A549 (cell line): ENCODE measurements at regions not wholly inside any gene's neighbourhood (a gene's known extent, or its start where the extent isn't known, plus 50 kb on each side); places are given as distances from the start of the nearest gene placed in this dataset.
A peak's percentile ranks its signal among the peaks of the same experiment; 100 is the strongest.

Experiments used
- ATAC-seq, 2 experiments: fragments of 200-7000 bp in 1 of 2; fragments of >200 bp in 1 of 2; cut with Nextera tagmentation in 1 of 2; cut with Tn5 transposase in 1 of 2; 3 replicates each; pipeline versions ENCODE4 v1.8.0 to v1.9.1; 2018 to 2020; ENCODE audit warnings: mild to moderate bottlenecking in 1 of 2, moderate library complexity in 1 of 2
- CTCF ChIA-PET: fragments of 300-600 bp; sonication (Branson Sonifier 250); formaldehyde crosslinking; extraction: SDS; loops from one replicate; lab custom pipeline; 2021; ENCODE audit warnings: antibody characterized with exemption, inconsistent platforms; lab: Yijun Ruan, JAX
- POLR2A ChIA-PET: fragments of 350-600 bp; formaldehyde crosslinking; extraction: SDS; loops from one replicate; lab custom pipeline; 2021; ENCODE audit warnings: antibody characterized with exemption, inconsistent platforms; lab: Yijun Ruan, JAX
- DNase-seq, 2 experiments: peaks; one replicate each; pipeline versions ENCODE4 v3.0.0 to v3.0.0-alpha.2; 2011 to 2016; ENCODE audit warnings: low read depth in 1 of 2, low spot score in 1 of 2
- FAIRE-seq: peaks from 2 replicates; lab custom pipeline; 2011; peaks lifted over from hg19 to GRCh38; lab: Jason Lieb, UNC
- H3K27ac ChIP-seq, 2 experiments: fragments of >200 bp; sonication (Bioruptor Twin); formaldehyde crosslinking; 3 replicates each; pipeline ENCODE4 v1.5.1; 2016 to 2017
- H3K4me1 ChIP-seq: fragments of >200 bp; sonication (Bioruptor Twin); formaldehyde crosslinking; 3 replicates; pipeline ENCODE4 v1.6.1; 2016
- H3K4me2 ChIP-seq: fragments of >200 bp; sonication (Bioruptor Twin); formaldehyde crosslinking; 3 replicates; pipeline ENCODE4 v1.6.1; 2016
- H3K4me3 ChIP-seq: fragments of >200 bp; sonication (Bioruptor Twin); formaldehyde crosslinking; 3 replicates; pipeline ENCODE4 v1.5.1; 2016
- H3K9me3 ChIP-seq: fragments of >200 bp; sonication (Bioruptor Twin); formaldehyde crosslinking; 3 replicates; pipeline ENCODE4 v1.6.1; 2016
- CBX8 ChIP-seq: fragments of 200-600 bp; sonication (generic); IDR thresholded peaks from 2 replicates; pipeline ENCODE4 v1.6.1; 2016
- CEBPB ChIP-seq, 2 experiments: fragments of >200 bp in 1 of 2; sonication (Bioruptor Twin) in 1 of 2; formaldehyde crosslinking in 1 of 2; IDR thresholded peaks; 2 replicates each; pipeline ENCODE4 v1.6.1; 2012 to 2016
- CHD4 ChIP-seq: fragments of 200-600 bp; sonication (generic); IDR thresholded peaks from 2 replicates; pipeline ENCODE4 v1.6.1; 2016; ENCODE audit warnings: antibody characterized with exemption, mild to moderate bottlenecking, borderline replicate concordance
- EHMT2 ChIP-seq: fragments of 200-600 bp; sonication (generic); IDR thresholded peaks from 2 replicates; pipeline ENCODE4 v1.6.1; 2016; ENCODE audit warnings: antibody characterized with exemption, low read depth, mild to moderate bottlenecking, moderate library complexity
- EP300 ChIP-seq, 2 experiments: fragments of >200 bp; sonication (Bioruptor Twin); formaldehyde crosslinking; IDR thresholded peaks; 2 replicates in 1 of 2; 3 replicates in 1 of 2; pipeline ENCODE4 v1.6.1; 2016 to 2017
- FOSB ChIP-seq: fragments of 250-450 bp; sonication (Bioruptor Pico); IDR thresholded peaks from 2 replicates; pipeline ENCODE4 v1.5.0; 2020; ENCODE audit warnings: mild to moderate bottlenecking, moderate library complexity
- FOSL2 ChIP-seq, 2 experiments: fragments of 450-650 bp in 1 of 2; fragments of >200 bp in 1 of 2; sonication (Bioruptor Twin) in 1 of 2; formaldehyde crosslinking; IDR thresholded peaks; 2 replicates each; pipeline versions ENCODE4 v1.5.0 to v1.6.1; 2016 to 2020; ENCODE audit warnings: mild to moderate bottlenecking in 1 of 2, moderate library complexity in 1 of 2
- FOXS1 ChIP-seq: fragments of 250-450 bp; sonication (Bioruptor Pico); IDR thresholded peaks from 2 replicates; pipeline ENCODE4 v1.5.0; 2020; ENCODE audit warnings: mild to moderate bottlenecking, moderate library complexity
- HOXB5 ChIP-seq: fragments of 250-450 bp; sonication (Bioruptor Pico); IDR thresholded peaks from 2 replicates; pipeline ENCODE4 v1.5.0; 2020; ENCODE audit warnings: mild to moderate bottlenecking, moderate library complexity
- JUNB ChIP-seq: fragments of >200 bp; sonication (Bioruptor Twin); formaldehyde crosslinking; IDR thresholded peaks from 2 replicates; pipeline ENCODE4 v1.6.1; 2016
- MAFK ChIP-seq: fragments of 450-650 bp; IDR thresholded peaks from 2 replicates; pipeline ENCODE4 v1.6.1; 2014; ENCODE audit not compliant: partially characterized antibody
- MYC ChIP-seq: IDR thresholded peaks from 2 replicates; pipeline ENCODE4 v1.6.1; 2012; ENCODE audit warnings: mild to moderate bottlenecking, inconsistent platforms, low read length, improper control_type of control experiment, borderline replicate concordance
- PHF8 ChIP-seq: fragments of 200-600 bp; sonication (generic); IDR thresholded peaks from 2 replicates; pipeline ENCODE4 v1.6.1; 2016; ENCODE audit warnings: low read depth, mild to moderate bottlenecking, antibody characterized with exemption, moderate library complexity, borderline replicate concordance
- POLR2A ChIP-seq: IDR thresholded peaks from 2 replicates; pipeline ENCODE4 v1.6.1; 2012; ENCODE audit warnings: mild to moderate bottlenecking, low read length
- RFX5 ChIP-seq: fragments of 450-650 bp; IDR thresholded peaks from 2 replicates; pipeline ENCODE4 v1.7.1; 2014; ENCODE audit warnings: antibody characterized with exemption, mild to moderate bottlenecking, moderate library complexity
- RNF2 ChIP-seq: fragments of 200-600 bp; sonication (generic); IDR thresholded peaks from 2 replicates; pipeline ENCODE4 v1.6.1; 2016; ENCODE audit warnings: low read depth, mild to moderate bottlenecking, antibody characterized with exemption, moderate library complexity, borderline replicate concordance
- TFCP2L1 ChIP-seq: fragments of 250-450 bp; sonication (Bioruptor Pico); IDR thresholded peaks from 2 replicates; pipeline ENCODE4 v1.5.0; 2021; ENCODE audit warnings: mild to moderate bottlenecking
- ZNF302 ChIP-seq: fragments of 250-450 bp; sonication (Bioruptor Pico); IDR thresholded peaks from 2 replicates; pipeline ENCODE4 v1.9.0; 2021; ENCODE audit warnings: inconsistent platforms, mild to moderate bottlenecking, moderate library complexity
- ZSCAN20 ChIP-seq: fragments of 250-450 bp; sonication (Bioruptor Pico); IDR thresholded peaks from 2 replicates; pipeline ENCODE4 v1.8.0; 2022; ENCODE audit warnings: mild to moderate bottlenecking, moderate library complexity
- WGBS: methylation state at CpG from one replicate; pipeline ENCODE4 v1.1.6; 2017; ENCODE audit errors: missing lambda C conversion rate; 5-methylcytosine and 5-hydroxymethylcytosine counted together
- TF ChIP-seq, protein P1 (sequence below): fragments of >200 bp; sonication (Bioruptor Twin); formaldehyde crosslinking; IDR thresholded peaks from 3 replicates; pipeline ENCODE4 v1.5.1; 2016

DNA sequence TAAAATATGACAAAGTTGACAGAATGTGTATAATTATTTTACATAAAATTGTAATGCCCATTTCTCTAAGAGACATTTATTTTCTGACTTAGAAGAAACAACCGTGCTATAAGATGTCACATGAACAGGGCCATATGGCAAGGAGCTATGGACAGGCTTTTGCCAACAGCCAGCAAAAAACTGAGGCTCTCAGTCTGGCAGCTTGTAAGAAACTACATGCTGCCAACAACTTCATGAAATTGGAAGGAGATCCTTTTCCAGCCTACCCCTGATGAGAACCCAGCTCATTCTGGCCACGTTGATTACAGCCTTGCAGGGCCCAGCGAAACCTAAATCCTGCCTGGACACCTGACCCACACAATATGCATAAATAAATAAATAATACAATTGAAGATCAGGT, 250.3 kb upstream of the ARSJ start (continued):
- no peak for TF ChIP-seq MYC
- TF ChIP-seq ZNF302 = no peak
- TF ChIP-seq EHMT2 = no peak
- TF ChIP-seq ZSCAN20 (CRISPR knock-in tag) = no peak
- TF ChIP-seq CHD4 = no peak
- TF ChIP-seq RNF2 = no peak
- TF ChIP-seq EP300 (IDR thresholded peaks at IDR 0.05) = no peak
- TF ChIP-seq HOXB5 (CRISPR knock-in tag) = no peak

DNA sequence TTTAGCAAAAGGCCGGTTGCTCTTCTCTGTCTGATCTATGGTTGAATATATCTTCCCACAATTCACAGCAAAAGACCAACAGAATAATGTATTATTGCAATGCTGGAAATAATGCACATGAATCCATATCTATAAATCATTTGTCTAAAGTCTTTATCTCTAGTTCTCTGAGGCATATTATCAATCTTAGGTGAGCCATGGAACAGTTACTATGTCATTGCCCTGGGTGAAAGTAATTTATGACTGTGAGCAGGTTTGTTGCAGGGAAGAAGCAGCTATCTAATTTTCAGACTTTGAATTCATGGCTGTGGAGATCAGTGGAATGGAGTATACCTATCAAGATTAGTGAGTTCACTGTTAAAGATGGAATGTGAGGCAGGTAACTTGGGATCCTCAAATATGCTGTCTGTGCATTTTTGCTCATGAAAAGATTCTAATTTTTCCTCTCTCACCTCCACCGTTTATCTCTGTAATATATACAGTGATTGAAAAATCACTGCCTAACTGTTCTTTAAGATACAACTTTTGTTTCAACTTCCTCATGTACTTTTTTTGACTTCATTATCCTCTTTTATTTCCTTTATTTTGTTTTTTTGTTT, 256.8 kb upstream of the ARSJ start:
- no peak for DNase-seq
- WGBS = 75% methylated on average over 2 of the region's 2 CpGs
- Histone ChIP-seq H3K4me3 (no peak overlapping the region), H3K4me2 (no peak overlapping the region), H3K9me3 (no peaks in the 10 kb centered on the region), H3K27ac (no peak overlapping the region), H3K4me1 (no peaks in the 10 kb centered on the region)
- ChIA-PET POLR2A (no interaction called here), CTCF (no interaction called here)
- FAIRE-seq = no peak
- no peak for ATAC-seq
- TF ChIP-seq POLR2A (no peak), MAFK (peak; percentile 55)
- TF ChIP-seq, all 56 proteins: peak for 1

DNA sequence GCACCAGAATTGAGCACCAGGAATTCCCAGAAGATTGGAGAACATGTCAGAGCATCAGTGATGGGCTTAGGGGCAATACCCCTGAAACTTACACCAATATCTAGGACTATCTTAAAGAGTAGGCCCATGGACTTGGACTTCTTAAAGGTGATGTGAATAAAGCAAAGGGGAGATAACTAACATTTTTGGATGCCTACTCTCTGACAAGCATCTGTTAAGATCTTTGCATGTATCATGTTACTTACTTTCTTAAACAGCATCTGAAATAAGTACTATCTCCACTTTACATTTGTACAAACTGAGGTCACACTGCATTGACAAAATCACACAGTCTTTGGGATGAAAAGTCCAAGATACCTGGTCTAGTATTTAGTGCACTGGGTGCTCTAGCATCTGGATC, 258.6 kb upstream of the ARSJ start:
- H3K4me3 ChIP-seq = no peak overlapping the region
- FAIRE-seq (no peak), DNase-seq (no peak), ATAC-seq (no peak)
- TF ChIP-seq JUNB = no peak
- H3K4me1 ChIP-seq = no peaks in the 10 kb centered on the region
- CTCF ChIA-PET = no interaction called here
- H3K9me3 ChIP-seq = no peaks in the 10 kb centered on the region
- no peak overlapping the region for H3K4me2 ChIP-seq
- POLR2A ChIA-PET = no interaction called here
- no peak overlapping the region for H3K27ac ChIP-seq

DNA sequence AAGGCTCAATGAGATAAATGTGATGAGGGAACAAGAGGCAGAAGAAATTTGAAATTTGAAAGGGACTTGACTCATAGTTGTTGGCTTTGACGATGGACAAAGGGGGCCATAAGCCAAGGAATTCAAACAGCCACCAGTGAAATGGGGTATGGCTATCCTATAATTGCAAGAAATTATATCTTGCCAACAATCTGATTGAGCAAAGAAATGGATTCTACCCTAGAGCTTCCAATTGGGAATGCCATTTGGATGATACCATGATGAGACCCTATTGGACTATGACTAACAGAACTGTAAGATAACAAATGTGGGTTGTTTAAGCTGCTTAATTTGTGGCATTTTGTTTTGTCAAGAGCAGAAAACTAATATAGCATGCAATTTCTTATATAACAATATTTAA, 270.1 kb upstream of the ARSJ start:
- H3K4me3 ChIP-seq = no peak overlapping the region
- CTCF ChIA-PET = no interaction called here
- FAIRE-seq (no peak), DNase-seq (no peak), ATAC-seq (no peak)
- POLR2A ChIA-PET = no interaction called here
- no peak overlapping the region for H3K27ac ChIP-seq
- H3K9me3 ChIP-seq = no peaks in the 10 kb centered on the region
- no peaks in the 10 kb centered on the region for H3K4me1 ChIP-seq
- H3K4me2 ChIP-seq = no peak overlapping the region
- TF ChIP-seq CEBPB (IDR thresholded peaks at IDR 0.05) (no peak), PHF8 (no peak), FOXS1 (CRISPR knock-in tag) (no peak), FOSB (CRISPR knock-in tag) (no peak)
- TF ChIP-seq, protein P1, sequence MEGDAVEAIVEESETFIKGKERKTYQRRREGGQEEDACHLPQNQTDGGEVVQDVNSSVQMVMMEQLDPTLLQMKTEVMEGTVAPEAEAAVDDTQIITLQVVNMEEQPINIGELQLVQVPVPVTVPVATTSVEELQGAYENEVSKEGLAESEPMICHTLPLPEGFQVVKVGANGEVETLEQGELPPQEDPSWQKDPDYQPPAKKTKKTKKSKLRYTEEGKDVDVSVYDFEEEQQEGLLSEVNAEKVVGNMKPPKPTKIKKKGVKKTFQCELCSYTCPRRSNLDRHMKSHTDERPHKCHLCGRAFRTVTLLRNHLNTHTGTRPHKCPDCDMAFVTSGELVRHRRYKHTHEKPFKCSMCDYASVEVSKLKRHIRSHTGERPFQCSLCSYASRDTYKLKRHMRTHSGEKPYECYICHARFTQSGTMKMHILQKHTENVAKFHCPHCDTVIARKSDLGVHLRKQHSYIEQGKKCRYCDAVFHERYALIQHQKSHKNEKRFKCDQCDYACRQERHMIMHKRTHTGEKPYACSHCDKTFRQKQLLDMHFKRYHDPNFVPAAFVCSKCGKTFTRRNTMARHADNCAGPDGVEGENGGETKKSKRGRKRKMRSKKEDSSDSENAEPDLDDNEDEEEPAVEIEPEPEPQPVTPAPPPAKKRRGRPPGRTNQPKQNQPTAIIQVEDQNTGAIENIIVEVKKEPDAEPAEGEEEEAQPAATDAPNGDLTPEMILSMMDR = no peak
- WGBS = 75% methylated on average over 1 of the region's 1 CpG

DNA sequence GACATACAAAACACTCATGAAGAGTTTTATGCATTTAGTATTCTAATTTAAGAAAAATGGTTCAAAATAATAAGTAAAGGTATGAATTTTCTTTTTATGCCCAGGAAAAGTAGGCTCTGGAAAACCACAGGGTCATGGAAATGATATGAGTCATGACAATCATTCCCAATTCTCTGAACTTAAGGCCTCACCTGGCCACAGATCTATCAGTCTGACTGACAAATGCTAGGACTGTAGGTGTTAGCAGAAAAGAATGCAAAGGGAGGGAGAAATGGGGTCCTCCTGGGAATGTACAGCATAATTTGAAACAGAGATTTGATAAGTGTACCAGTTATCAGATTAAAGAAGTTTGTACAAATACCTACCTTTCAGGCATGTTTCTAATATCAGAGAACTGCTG, 270.5 kb upstream of the ARSJ start:
- POLR2A ChIA-PET = no interaction called here
- FAIRE-seq (no peak), DNase-seq (no peak), ATAC-seq (no peak)
- H3K4me1 ChIP-seq = no peaks in the 10 kb centered on the region
- H3K4me3 ChIP-seq = no peak overlapping the region
- no peak overlapping the region for H3K27ac ChIP-seq
- no peak for TF ChIP-seq CBX8
- TF ChIP-seq FOSB (CRISPR knock-in tag) = no peak
- TF ChIP-seq RFX5 = no peak
- TF ChIP-seq FOSL2 (IDR thresholded peaks at IDR 0.05) = no peak
- no peak for TF ChIP-seq FOSL2 (CRISPR knock-in tag; IDR thresholded peaks at IDR 0.05)
- TF ChIP-seq POLR2A = no peak
- TF ChIP-seq RNF2 = no peak
- TF ChIP-seq CEBPB (IDR thresholded peaks at IDR 0.05) = no peak
- TF ChIP-seq JUNB = no peak
- TF ChIP-seq TFCP2L1 (CRISPR knock-in tag) = no peak
- no peak for TF ChIP-seq MYC
- CTCF ChIA-PET = no interaction called here
- H3K9me3 ChIP-seq = no peaks in the 10 kb centered on the region
- H3K4me2 ChIP-seq = no peak overlapping the region
